Suprapubic skin (tissue), 4 donors: ENCODE measurements at regions not wholly inside any gene's neighbourhood (a gene's known extent, or its start where the extent isn't known, plus 50 kb on each side); places are given as distances from the start of the nearest gene placed in this dataset.

Experiments used
- DNase-seq, 2 donors: peaks; one replicate each; pipeline ENCODE4 v3.0.0-alpha.2; 2019; ENCODE audit warnings: low spot score in 2 of 2
- H3K27ac ChIP-seq: fragments of 200-600 bp; sonication (generic); one replicate; pipeline ENCODE4 v1.5.1; 2019
- H3K27me3 ChIP-seq: fragments of 200-600 bp; sonication (generic); one replicate; pipeline ENCODE4 v1.5.1; 2019
- H3K36me3 ChIP-seq: fragments of 200-600 bp; sonication (generic); one replicate; pipeline ENCODE4 v1.5.1; 2019
- H3K4me1 ChIP-seq: fragments of 200-600 bp; sonication (generic); one replicate; pipeline ENCODE4 v1.5.1; 2019
- H3K4me3 ChIP-seq: fragments of 200-600 bp; sonication (generic); one replicate; pipeline ENCODE4 v1.5.1; 2019; ENCODE audit warnings: mild to moderate bottlenecking
- H3K9me3 ChIP-seq: fragments of 200-600 bp; sonication (generic); one replicate; pipeline ENCODE4 v1.5.1; 2019
- EP300 ChIP-seq: sonication (generic); formaldehyde crosslinking; IDR thresholded peaks from one replicate; pipeline ENCODE4 v1.6.1; 2017; ENCODE audit warnings: antibody characterized with exemption
- POLR2A ChIP-seq, 2 donors: fragments of 450-650 bp; IDR thresholded peaks; one replicate each; pipeline ENCODE4 v1.6.1; 2017; ENCODE audit warnings: antibody characterized with exemption in 2 of 2, mild to moderate bottlenecking in 2 of 2, moderate library complexity in 2 of 2
- POLR2AphosphoS5 ChIP-seq, 3 donors: sonication (generic); formaldehyde crosslinking; IDR thresholded peaks; one replicate each; pipeline ENCODE4 v1.6.1; 2017; ENCODE audit warnings: antibody characterized with exemption in 3 of 3
- WGBS: methylation state at CpG from one replicate; pipeline ENCODE4 v1.1.5; 2018; 5-methylcytosine and 5-hydroxymethylcytosine counted together
- TF ChIP-seq, protein P1 (sequence below), 2 donors: fragments of 200-600 bp in 1 of 2; fragments of 450-650 bp in 1 of 2; sonication (generic) in 1 of 2; IDR thresholded peaks; one replicate each; pipeline ENCODE4 v1.5.1; 2016 to 2019; ENCODE audit warnings: antibody characterized with exemption in 2 of 2, mild to moderate bottlenecking in 1 of 2, moderate library complexity in 1 of 2

DNA sequence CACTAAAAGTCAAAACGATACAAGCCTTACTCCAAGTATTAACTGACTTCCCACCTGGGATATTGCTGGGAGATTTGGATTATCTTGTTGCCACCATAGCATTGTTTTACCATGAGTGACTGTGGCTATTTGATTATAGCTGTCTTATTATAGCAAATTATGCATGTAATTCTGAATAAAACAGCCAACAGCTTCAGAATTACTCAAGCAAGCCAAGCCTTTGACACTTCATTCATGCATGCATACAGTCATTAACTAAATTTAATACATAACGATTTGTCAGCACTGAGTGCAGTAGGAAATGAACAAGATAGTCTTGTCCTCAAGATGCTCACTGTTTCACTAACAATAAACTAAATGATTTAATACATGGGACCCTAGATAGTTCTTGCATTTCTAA, 133.0 kb upstream of the FRMD6 start:
- TF ChIP-seq POLR2A (IDR thresholded peaks at IDR 0.05), result no peak
- TF ChIP-seq EP300, result no peak
- TF ChIP-seq, protein P1, sequence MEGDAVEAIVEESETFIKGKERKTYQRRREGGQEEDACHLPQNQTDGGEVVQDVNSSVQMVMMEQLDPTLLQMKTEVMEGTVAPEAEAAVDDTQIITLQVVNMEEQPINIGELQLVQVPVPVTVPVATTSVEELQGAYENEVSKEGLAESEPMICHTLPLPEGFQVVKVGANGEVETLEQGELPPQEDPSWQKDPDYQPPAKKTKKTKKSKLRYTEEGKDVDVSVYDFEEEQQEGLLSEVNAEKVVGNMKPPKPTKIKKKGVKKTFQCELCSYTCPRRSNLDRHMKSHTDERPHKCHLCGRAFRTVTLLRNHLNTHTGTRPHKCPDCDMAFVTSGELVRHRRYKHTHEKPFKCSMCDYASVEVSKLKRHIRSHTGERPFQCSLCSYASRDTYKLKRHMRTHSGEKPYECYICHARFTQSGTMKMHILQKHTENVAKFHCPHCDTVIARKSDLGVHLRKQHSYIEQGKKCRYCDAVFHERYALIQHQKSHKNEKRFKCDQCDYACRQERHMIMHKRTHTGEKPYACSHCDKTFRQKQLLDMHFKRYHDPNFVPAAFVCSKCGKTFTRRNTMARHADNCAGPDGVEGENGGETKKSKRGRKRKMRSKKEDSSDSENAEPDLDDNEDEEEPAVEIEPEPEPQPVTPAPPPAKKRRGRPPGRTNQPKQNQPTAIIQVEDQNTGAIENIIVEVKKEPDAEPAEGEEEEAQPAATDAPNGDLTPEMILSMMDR (IDR thresholded peaks at IDR 0.05), result no peak
- no peak for TF ChIP-seq POLR2AphosphoS5 (IDR thresholded peaks at IDR 0.05)
- peaks cover 4% of the 10 kb centered on the region for H3K4me1 ChIP-seq
- no peak overlapping the region for H3K4me3 ChIP-seq
- H3K27me3 ChIP-seq, result no peaks in the 10 kb centered on the region
- DNase-seq, result no peak
- H3K27ac ChIP-seq, result no peak overlapping the region
- no peaks in the 10 kb centered on the region for H3K36me3 ChIP-seq
- WGBS, result 80% methylated on average over 2 of the region's 2 CpGs
- H3K9me3 ChIP-seq, result no peaks in the 10 kb centered on the region

DNA sequence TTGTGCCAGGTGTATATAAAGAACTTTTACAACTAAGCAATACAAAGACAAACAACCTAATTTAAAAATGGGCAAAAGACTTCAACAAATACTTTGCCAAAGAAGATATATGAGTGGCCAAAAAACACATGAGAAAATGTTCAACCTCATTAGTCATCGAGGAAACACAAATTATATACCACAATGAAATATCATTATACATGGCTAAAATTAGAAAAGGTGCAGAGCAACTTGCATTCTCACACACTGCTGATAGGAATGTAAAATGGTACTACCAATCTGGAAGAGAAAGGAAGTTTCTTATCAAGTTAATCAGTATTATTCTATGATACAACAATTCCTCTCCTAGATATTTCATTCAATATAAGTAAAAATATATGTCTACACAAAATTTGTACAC, 131.6 kb upstream of the FRMD6 start:
- TF ChIP-seq POLR2A (IDR thresholded peaks at IDR 0.05) (no peak), EP300 (no peak), POLR2AphosphoS5 (IDR thresholded peaks at IDR 0.05) (no peak)
- TF ChIP-seq, protein P1 (IDR thresholded peaks at IDR 0.05), result no peak
- H3K36me3 ChIP-seq, result no peaks in the 10 kb centered on the region
- 38% methylated on average over 1 of the region's 1 CpG for WGBS

DNA sequence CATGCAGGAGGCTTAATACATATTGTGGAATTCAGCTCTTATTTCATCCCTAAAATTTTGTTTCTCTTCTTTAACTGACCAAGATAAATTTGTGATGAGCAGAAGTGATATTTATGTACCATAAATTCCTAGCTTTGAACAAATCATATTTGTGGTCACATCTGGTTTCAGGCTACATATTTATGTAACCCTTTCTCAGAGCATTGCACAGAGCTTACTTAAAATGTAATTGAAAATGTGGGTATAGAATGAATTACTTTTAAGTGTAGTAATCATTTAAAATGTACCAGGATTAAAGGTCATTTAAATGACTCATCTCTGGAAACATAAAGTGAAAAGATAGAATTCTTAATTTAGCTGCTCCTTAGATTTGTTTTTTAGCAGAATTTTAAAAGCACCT, 129.9 kb upstream of the FRMD6 start:
- H3K36me3 ChIP-seq, result no peaks in the 10 kb centered on the region
- no peak overlapping the region for H3K4me3 ChIP-seq
- no peak for TF ChIP-seq POLR2AphosphoS5 (IDR thresholded peaks at IDR 0.05)
- TF ChIP-seq, protein P1 (IDR thresholded peaks at IDR 0.05), result no peak
- no peak for TF ChIP-seq EP300
- TF ChIP-seq POLR2A (IDR thresholded peaks at IDR 0.05), result no peak
- no peaks in the 10 kb centered on the region for H3K9me3 ChIP-seq
- no peaks in the 10 kb centered on the region for H3K27me3 ChIP-seq
- DNase-seq, result no peak
- H3K27ac ChIP-seq, result no peak overlapping the region
- H3K4me1 ChIP-seq, result peaks cover 4% of the 10 kb centered on the region

More for the DNA sequence above, 131.6 kb upstream of the FRMD6 start:
- Histone ChIP-seq H3K4me1 (peaks cover 4% of the 10 kb centered on the region), H3K9me3 (no peaks in the 10 kb centered on the region), H3K4me3 (no peak overlapping the region), H3K27ac (no peak overlapping the region), H3K27me3 (no peaks in the 10 kb centered on the region)
- DNase-seq, result no peak

DNA sequence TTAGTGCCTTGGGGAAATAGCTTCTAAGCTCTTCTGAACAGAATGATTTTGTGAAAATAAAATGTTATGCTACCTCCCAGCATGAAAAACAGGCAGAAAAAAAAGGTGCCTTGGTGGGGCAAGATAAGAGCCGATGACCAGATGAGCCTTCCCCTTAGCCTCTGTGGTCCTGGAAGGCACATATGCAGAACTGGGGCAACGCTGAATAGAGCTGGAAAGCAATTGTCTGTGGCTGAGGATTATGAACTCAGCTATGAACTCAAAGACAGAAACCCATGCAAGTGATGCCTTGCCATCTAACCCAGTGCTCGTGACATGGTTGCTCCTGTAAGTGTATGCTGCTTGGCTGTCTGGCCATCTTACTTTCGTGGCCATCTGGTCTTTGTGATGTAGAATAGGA, 128.5 kb upstream of the FRMD6 start:
- Histone ChIP-seq H3K4me3 (no peak overlapping the region), H3K36me3 (no peaks in the 10 kb centered on the region), H3K27me3 (no peaks in the 10 kb centered on the region), H3K27ac (no peak overlapping the region), H3K4me1 (no peaks in the 10 kb centered on the region), H3K9me3 (no peaks in the 10 kb centered on the region)
- no peak for DNase-seq
- WGBS, result 88% methylated on average over 4 of the region's 4 CpGs
- TF ChIP-seq, protein P1 (IDR thresholded peaks at IDR 0.05), result no peak
- TF ChIP-seq POLR2A (IDR thresholded peaks at IDR 0.05), result no peak
- TF ChIP-seq EP300, result no peak
- no peak for TF ChIP-seq POLR2AphosphoS5 (IDR thresholded peaks at IDR 0.05)

DNA sequence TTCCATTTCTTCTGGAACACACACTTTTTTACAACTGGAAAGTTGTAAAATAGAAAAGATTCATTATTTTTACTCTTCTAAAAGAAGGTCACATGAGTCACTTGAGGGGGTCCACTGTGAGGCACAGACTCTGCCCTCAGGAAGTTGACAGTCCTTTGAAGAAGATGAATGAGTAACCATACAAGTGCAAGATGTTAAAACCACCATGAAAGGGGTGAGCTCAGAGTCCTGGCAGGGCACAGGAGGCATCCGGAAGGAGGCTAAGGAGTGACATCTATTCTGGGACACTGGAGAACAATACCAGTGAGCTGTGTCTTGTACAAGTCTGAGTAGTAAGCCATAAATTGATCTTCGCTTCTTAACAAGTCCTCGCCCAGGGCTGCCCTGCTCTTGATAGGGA, 126.0 kb upstream of the FRMD6 start:
- WGBS, result 92% methylated on average over 3 of the region's 3 CpGs
- H3K4me1 ChIP-seq, result no peaks in the 10 kb centered on the region
- H3K27ac ChIP-seq, result no peak overlapping the region
- no peak for TF ChIP-seq EP300
- TF ChIP-seq, protein P1 (IDR thresholded peaks at IDR 0.05), result no peak
- TF ChIP-seq POLR2AphosphoS5 (IDR thresholded peaks at IDR 0.05), result no peak
- TF ChIP-seq POLR2A (IDR thresholded peaks at IDR 0.05), result no peak
- DNase-seq, result no peak
- H3K4me3 ChIP-seq, result no peak overlapping the region
- no peaks in the 10 kb centered on the region for H3K36me3 ChIP-seq
- no peaks in the 10 kb centered on the region for H3K27me3 ChIP-seq
- no peaks in the 10 kb centered on the region for H3K9me3 ChIP-seq
